ENCODE measurements at regions not wholly inside any gene's neighbourhood (a gene's known extent, or its start where the extent isn't known, plus 50 kb on each side); places are given as distances from the start of the nearest gene placed in this dataset.
"Not testable (repeated sequence)": the region's sequence is repeated elsewhere in the genome, so short reads cannot be mapped to it uniquely, and the experiment has no call there.

- no peak for DNase-seq
These were observed 172.9 kb upstream of the MYT1L start for GRCh38 chr2:2503864-2504418.

- no peak for DNase-seq
These were observed 171.1 kb upstream of the MYT1L start for GRCh38 chr2:2502201-2502549.

- DNase-seq, result no peak
These were observed 170.6 kb upstream of the MYT1L start for GRCh38 chr2:2501454-2502200.

- no peak for DNase-seq
These were observed 164.5 kb upstream of the MYT1L start for GRCh38 chr2:2495606-2496005.

GRCh38 chr2:2493496-2493895, 162.4 kb upstream of the MYT1L start:
- no peak for DNase-seq

- no peak for DNase-seq
These were observed 161.7 kb upstream of the MYT1L start for GRCh38 chr2:2492800-2493199.

- no peak for DNase-seq
These were observed 160.9 kb upstream of the MYT1L start for GRCh38 chr2:2491964-2492363.

GRCh38 chr2:2484301-2484700, 153.2 kb upstream of the MYT1L start:
- no peak for DNase-seq

- no peak for DNase-seq
These were observed 151.8 kb upstream of the MYT1L start for GRCh38 chr2:2482851-2483250.

- DNase-seq, result no peak
These were observed 141.8 kb upstream of the MYT1L start for GRCh38 chr2:2472881-2473280.

GRCh38 chr2:2472044-2472443, 141.0 kb upstream of the MYT1L start:
- no peak for DNase-seq

GRCh38 chr2:2466534-2466933, 135.5 kb upstream of the MYT1L start:
- DNase-seq, result no peak

GRCh38 chr2:2464643-2465042, 133.6 kb upstream of the MYT1L start:
- no peak for DNase-seq

- peak; percentile 50 for DNase-seq
These were observed 133.0 kb upstream of the MYT1L start for GRCh38 chr2:2464094-2464493.

- DNase-seq, result no peak
These were observed 125.6 kb upstream of the MYT1L start for GRCh38 chr2:2456721-2457120.

GRCh38 chr2:2455151-2455550, 124.1 kb upstream of the MYT1L start:
- no peak for DNase-seq

- no peak for DNase-seq
These were observed 121.9 kb upstream of the MYT1L start for GRCh38 chr2:2452961-2453360.

GRCh38 chr2:2451275-2451674, 120.2 kb upstream of the MYT1L start:
- DNase-seq, result not testable (repeated sequence)

- no peak for DNase-seq
These were observed 117.1 kb upstream of the MYT1L start for GRCh38 chr2:2448178-2448577.

- DNase-seq, result no peak
These were observed 91.5 kb upstream of the MYT1L start for GRCh38 chr2:2422621-2423020.

- DNase-seq, result no peak
These were observed 82.5 kb upstream of the MYT1L start for GRCh38 chr2:2413525-2413924.

GRCh38 chr2:2410987-2411386, 79.9 kb upstream of the MYT1L start:
- no peak for DNase-seq

GRCh38 chr2:2409481-2409880, 78.4 kb upstream of the MYT1L start:
- DNase-seq, result no peak

- DNase-seq, result no peak
These were observed 74.7 kb upstream of the MYT1L start for GRCh38 chr2:2405780-2406179.

Data from right forelimb (tissue), 1 donor.